GM19467 (cell line): ENCODE measurements at regions not wholly inside any gene's neighbourhood (a gene's known extent, or its start where the extent isn't known, plus 50 kb on each side); places are given as distances from the start of the nearest gene placed in this dataset.
"Not testable (repeated sequence)": the region's sequence is repeated elsewhere in the genome, so short reads cannot be mapped to it uniquely, and the experiment has no call there.

ENCODE experiments used
- ATAC-seq: cut with Tn5 transposase; IDR thresholded peaks from one replicate; pipeline ENCODE4 v1.9.1; 2021; ENCODE audit warnings: mild to moderate bottlenecking, moderate library complexity; ENCODE audit not compliant: unreplicated experiment

DNA sequence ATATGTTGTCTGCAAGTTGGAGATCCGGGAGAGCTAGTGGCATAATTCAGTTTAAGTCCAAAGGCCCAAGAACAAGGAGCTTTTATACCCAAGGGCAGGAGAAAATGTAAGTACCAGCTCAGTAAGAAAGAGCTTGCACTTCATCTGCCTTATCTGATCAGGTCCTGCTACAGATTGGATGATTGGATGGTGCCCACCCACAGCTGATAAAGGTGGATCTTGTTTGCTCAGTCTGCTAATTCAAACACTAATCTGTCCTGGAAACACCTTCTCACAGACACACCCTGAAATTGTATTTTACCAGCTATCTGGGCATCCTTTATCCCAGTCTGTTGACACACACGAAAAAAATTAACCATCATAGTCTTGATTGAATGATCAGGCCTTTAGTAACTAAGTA, 230.7 kb upstream of the SLC16A7 start:
- ATAC-seq: no peak

DNA sequence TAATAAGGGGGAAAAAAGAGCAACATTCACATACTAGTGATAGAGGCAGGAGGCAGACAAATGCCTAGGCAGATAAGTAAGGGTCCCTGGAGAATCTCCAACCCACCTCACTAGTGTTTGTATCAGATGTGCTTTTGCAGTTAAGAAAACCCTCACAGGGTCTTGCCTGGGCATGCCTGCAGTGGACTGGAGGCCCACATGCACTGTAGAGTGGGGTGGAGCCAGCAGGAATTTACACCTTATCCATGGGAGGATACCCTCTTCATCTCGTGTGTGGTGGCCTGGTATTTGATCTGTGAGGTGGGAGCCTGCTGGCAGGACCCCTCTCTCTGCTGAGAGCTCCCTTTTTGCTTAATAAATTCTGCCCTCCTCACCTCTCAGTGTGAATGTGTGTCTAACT, 238.0 kb upstream of the SLC16A7 start:
- ATAC-seq: no peak

DNA sequence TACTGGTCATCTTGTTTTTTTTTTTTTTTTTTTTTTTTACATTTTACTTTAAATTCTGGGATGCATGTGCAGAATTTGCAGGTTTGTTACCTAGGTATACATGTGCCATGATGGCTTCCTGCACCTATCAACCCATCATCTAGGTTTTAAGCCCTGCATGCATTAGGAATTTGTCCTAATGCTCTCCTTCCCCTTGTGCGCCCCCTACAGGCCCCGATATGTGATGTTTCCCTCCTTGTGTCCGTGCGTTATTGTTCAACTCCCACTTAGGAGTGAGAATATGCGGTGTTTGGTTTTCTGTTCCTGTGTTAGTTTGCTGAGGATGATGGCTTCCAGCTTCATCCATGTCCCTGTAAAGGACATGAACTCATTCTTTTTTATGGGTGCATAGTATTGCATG, 249.6 kb upstream of the SLC16A7 start:
- ATAC-seq: not testable (repeated sequence)

- ATAC-seq: no peak
Observed at GRCh38 chr12:59345406-59345805, 250.4 kb upstream of the SLC16A7 start.

DNA sequence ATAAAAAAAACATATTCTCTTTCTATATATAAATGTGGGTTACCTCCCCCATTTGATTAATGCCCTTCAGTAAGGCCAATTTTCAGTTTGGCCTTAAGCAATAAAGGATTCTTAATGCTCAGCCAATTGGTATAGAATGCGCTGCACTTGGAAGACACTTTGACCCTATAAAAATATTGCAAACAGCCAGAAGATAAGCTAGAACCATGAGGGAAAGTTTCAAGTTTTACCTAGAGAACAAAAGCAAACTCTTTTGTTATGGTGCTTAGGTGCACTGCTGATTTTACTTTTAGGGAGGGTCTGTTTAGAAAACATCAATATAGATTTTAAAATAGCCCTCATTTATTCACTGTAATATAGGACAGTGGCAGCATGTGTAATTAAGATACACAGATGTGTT, 251.6 kb upstream of the SLC16A7 start:
- ATAC-seq: no peak

GRCh38 chr12:59329462-59329861, 266.4 kb upstream of the SLC16A7 start:
- no peak for ATAC-seq

GRCh38 chr12:59328395-59329075, 267.3 kb upstream of the SLC16A7 start:
- ATAC-seq: not testable (repeated sequence)

DNA sequence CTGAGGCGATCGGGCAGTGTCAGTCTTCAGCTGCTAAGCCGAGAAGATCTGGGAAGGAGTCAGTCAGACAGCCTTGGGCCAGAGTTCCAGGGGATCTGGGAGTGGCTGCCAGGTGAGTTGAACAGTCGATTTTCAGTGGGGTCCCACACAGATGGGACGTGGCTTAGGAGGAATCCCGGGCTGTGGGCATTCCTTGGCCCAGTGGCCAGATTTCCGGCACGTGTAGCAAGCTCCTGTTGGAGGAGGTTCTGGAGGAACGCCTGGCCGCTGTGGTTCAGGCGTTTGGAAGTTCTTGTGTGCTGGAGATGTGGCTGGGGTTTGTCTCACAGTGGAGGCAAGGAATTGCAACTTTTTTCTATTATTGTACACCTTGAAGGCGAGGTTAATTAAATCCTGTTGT, 269.4 kb upstream of the SLC16A7 start:
- not testable (repeated sequence) for ATAC-seq

GRCh38 chr12:59322473-59322872, 273.4 kb upstream of the SLC16A7 start:
- no peak for ATAC-seq

DNA sequence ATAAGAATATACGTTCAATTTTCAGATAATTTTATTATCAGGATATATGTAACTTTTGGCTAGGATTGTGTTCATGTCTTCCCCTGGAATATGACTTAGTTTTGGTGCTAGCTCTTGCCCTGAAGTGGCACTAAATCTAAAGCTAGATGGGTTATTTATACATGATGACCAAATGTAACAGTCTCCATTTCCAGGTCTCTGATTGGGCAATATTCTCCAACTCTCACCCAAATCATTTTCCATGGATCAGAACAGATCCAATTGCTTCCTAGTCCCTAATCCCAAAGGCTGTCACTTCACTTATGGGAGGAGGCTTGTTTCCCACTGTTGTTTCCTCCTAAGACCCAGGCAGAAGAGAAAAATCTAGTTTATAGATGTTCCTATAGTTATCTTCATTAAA, 274.6 kb upstream of the SLC16A7 start:
- no peak for ATAC-seq

- no peak for ATAC-seq
Observed at GRCh38 chr12:59320112-59320511, 275.7 kb upstream of the SLC16A7 start.

- ATAC-seq: no peak
Observed at GRCh38 chr12:59318940-59319339, 276.9 kb upstream of the SLC16A7 start.

DNA sequence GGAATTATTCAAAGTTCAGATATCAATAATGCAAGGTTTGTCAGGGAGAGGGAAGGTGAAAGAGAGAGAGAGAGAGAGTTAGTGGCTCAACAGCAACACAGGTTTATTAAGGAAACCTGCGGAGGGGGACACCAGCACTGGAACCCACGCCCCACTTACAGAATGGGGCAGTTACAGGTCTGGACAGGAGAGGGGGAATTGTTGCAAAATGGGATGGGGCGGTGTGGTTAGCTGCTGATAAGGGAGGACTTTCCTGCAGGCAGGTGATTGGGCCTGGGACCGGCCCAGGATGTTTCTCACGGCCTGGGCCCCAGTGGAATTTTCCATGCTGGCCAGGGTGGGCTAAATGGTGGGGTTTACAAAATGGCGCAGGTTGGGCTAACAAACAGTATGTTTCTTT, 278.2 kb upstream of the SLC16A7 start:
- no peak for ATAC-seq

- no peak for ATAC-seq
Observed at GRCh38 chr12:59316938-59317337, 278.9 kb upstream of the SLC16A7 start.

DNA sequence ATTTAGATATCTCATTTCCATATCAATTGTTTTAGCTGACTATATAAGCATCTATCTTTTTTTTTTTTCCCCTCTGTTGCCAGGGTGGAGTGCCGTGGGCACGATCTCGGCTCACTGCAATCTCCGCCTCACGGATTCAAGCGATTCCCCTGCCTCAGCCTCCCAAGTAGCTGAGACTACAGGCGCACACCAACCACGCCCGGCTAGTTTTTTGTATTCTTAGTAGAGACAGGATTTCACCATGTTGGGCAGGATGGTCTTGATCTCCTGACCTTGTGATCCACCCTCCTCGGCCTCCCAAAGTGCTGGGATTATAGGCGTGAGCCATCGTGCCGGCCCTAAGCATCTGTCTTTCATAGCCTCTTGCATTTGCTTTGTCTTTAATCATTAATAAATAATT, 279.5 kb upstream of the SLC16A7 start:
- not testable (repeated sequence) for ATAC-seq

- no peak for ATAC-seq
Observed at GRCh38 chr12:59314209-59314608, 281.6 kb upstream of the SLC16A7 start.

- no peak for ATAC-seq
Observed at GRCh38 chr12:59304077-59304721, 291.6 kb upstream of the SLC16A7 start.

GRCh38 chr12:59298296-59298695, 297.5 kb upstream of the SLC16A7 start:
- no peak for ATAC-seq

- no peak for ATAC-seq
Observed at GRCh38 chr12:59294221-59294620, 301.6 kb upstream of the SLC16A7 start.

DNA sequence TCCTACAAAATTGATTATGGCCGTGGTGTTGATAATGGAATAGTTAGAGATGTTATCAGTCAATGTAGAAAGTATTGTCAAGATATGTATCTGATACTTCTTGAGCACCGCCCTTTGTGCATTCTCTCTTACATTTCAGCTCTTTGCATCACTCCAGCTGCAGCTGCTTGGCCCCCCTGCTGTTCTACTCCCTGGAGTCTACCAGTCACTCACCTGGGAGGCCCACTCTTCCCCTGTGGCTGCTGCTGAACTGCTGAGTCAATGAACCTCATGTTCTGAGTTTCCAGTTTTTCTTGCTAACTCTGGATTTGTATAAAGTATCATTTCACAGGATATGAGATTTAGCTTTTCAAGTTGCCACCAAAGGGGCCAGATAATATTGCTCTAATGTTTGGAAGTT, 312.8 kb upstream of the SLC16A7 start:
- ATAC-seq: no peak

DNA sequence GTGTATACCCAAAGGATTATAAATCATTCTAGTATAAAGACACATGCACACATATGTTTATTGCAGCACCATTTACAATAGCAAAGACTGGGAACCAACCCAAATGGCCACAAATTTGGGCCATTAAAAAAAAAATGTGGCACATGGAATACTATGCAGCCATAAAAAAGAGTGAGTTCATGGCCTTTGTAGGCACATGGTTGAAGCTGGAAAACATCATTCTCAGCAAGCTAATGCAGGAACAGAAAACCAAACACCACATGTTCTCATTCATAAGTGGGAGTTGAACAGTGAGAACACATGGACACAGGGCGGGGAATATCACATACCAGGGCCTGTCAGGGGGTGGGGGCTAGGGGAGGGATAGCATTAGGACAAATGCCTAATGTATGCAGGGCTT, 322.3 kb upstream of the SLC16A7 start:
- not testable (repeated sequence) for ATAC-seq

GRCh38 chr12:59268295-59268809, 327.5 kb upstream of the SLC16A7 start:
- ATAC-seq: no peak

- no peak for ATAC-seq
Observed at GRCh38 chr12:59260202-59260601, 335.6 kb upstream of the SLC16A7 start.
